MM.1S (cell line): ENCODE measurements at regions not wholly inside any gene's neighbourhood (a gene's known extent, or its start where the extent isn't known, plus 50 kb on each side); places are given as distances from the start of the nearest gene placed in this dataset.

ENCODE experiments used
- DNase-seq: peaks from one replicate; pipeline ENCODE4 v3.0.0-alpha.2; 2015
- H2AFZ ChIP-seq: fragments of 300-600 bp; sonication (generic); 2 replicates; pipeline ENCODE4 v1.6.0; 2016; ENCODE audit warnings: antibody characterized with exemption, low read length
- H3F3A ChIP-seq: fragments of 300-600 bp; sonication (generic); 2 replicates; pipeline ENCODE4 v1.6.1; 2016; ENCODE audit warnings: mild to moderate bottlenecking, antibody characterized with exemption, low read length, moderate library complexity, mixed read lengths; ENCODE audit not compliant: insufficient read depth
- H3K27ac ChIP-seq: fragments of 300-600 bp; sonication (generic); 2 replicates; pipeline ENCODE4 v1.5.1; 2016; ENCODE audit warnings: mild to moderate bottlenecking, low read length
- H3K27me3 ChIP-seq: fragments of 300-600 bp; sonication (generic); replicated peaks from 2 replicates; pipeline ENCODE4 v1.6.0; 2016; ENCODE audit warnings: low read length; ENCODE audit not compliant: insufficient read depth
- H3K36me3 ChIP-seq: fragments of 300-600 bp; sonication (generic); replicated peaks from 2 replicates; pipeline ENCODE4 v1.6.1; 2016; ENCODE audit warnings: mild to moderate bottlenecking, low read length, mixed read lengths; ENCODE audit not compliant: insufficient read depth
- H3K4me1 ChIP-seq: fragments of 300-600 bp; sonication (generic); 2 replicates; pipeline ENCODE4 v1.6.1; 2016; ENCODE audit warnings: low read length, mixed read lengths
- H3K4me2 ChIP-seq: fragments of 300-600 bp; sonication (generic); 2 replicates; pipeline ENCODE4 v1.6.0; 2016; ENCODE audit warnings: low read depth, low read length
- H3K4me3 ChIP-seq: fragments of 300-600 bp; sonication (generic); 2 replicates; pipeline ENCODE4 v1.5.1; 2016; ENCODE audit warnings: low read length, mixed read lengths
- H3K79me2 ChIP-seq: fragments of 300-600 bp; sonication (generic); 2 replicates; pipeline ENCODE4 v1.6.1; 2016; ENCODE audit warnings: mixed run types, low read length, mixed read lengths
- H3K9ac ChIP-seq: fragments of 300-600 bp; sonication (generic); 2 replicates; pipeline ENCODE4 v1.6.1; 2016; ENCODE audit warnings: low read length, mixed read lengths
- H3K9me2 ChIP-seq: fragments of 300-600 bp; sonication (generic); replicated peaks from 2 replicates; pipeline ENCODE4 v1.6.1; 2016; ENCODE audit warnings: mild to moderate bottlenecking, low read length, mixed read lengths; ENCODE audit not compliant: insufficient read depth
- H3K9me3 ChIP-seq: fragments of 300-600 bp; sonication (generic); replicated peaks from 2 replicates; pipeline ENCODE4 v1.6.1; 2016; ENCODE audit warnings: mild to moderate bottlenecking, low read length, mixed read lengths; ENCODE audit not compliant: insufficient read depth
- H4K20me1 ChIP-seq: fragments of 300-600 bp; sonication (generic); 2 replicates; pipeline ENCODE4 v1.6.1; 2016; ENCODE audit warnings: mild to moderate bottlenecking, low read length, moderate library complexity, mixed read lengths; ENCODE audit not compliant: insufficient read depth
- CTCF ChIP-seq: fragments of 300-600 bp; sonication (generic); IDR thresholded peaks from 2 replicates; pipeline ENCODE4 v1.5.1; 2016; ENCODE audit warnings: antibody characterized with exemption, low read length, mixed read lengths
- EZH2 ChIP-seq: fragments of 300-600 bp; sonication (generic); optimal IDR thresholded peaks from 2 replicates; pipeline ENCODE3; 2017; ENCODE audit warnings: low read depth, mild to moderate bottlenecking, antibody characterized with exemption, low read length, mixed read lengths
- EZH2phosphoT487 ChIP-seq: fragments of 300-600 bp; sonication (generic); IDR thresholded peaks from 2 replicates; pipeline ENCODE4 v1.6.1; 2018; ENCODE audit warnings: antibody characterized with exemption, low read length

GRCh38 chr2:219707496-219708285, 80.3 kb downstream of the SLC4A3 start:
- H3K27ac ChIP-seq, result no peak overlapping the region
- no peaks in the 10 kb centered on the region for H3K36me3 ChIP-seq
- H3K4me3 ChIP-seq, result no peak overlapping the region
- no peaks in the 10 kb centered on the region for H3K9me3 ChIP-seq
- no peaks in the 10 kb centered on the region for H3K27me3 ChIP-seq
- no peak for DNase-seq
- no peak overlapping the region for H3K4me2 ChIP-seq
- H3K79me2 ChIP-seq, result no peaks in the 10 kb centered on the region
- H3K9me2 ChIP-seq, result no peaks in the 10 kb centered on the region
- H3K9ac ChIP-seq, result no peak overlapping the region
- H2AFZ ChIP-seq, result no peak overlapping the region
- TF ChIP-seq EZH2, result no peak
- TF ChIP-seq CTCF, result no peak
- TF ChIP-seq EZH2phosphoT487, result no peak
- no peaks in the 10 kb centered on the region for H4K20me1 ChIP-seq
- H3K4me1 ChIP-seq, result no peaks in the 10 kb centered on the region
- H3F3A ChIP-seq, result no peaks in the 10 kb centered on the region

DNA sequence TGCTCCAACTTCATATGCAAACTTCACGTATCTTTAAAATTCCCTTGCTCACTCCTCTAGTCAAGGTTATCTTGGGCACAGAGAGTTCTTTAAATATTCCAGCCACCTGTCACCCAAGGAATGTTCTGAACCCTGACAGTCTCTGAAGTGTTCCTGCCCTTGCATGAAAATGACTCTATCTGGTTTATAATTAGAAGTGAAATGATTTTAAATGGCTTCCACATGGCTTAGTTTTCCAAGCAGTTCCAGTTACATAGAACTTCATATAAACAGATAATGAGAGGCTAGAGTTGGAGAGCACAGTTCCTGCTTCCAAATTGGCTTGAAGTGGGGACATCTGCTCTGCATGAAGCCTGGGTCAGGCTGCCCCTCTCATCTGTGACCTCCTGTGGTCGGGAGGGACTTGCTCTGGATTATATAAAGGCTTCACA, 81.9 kb downstream of the SLC4A3 start:
- H3K27me3 ChIP-seq, result no peaks in the 10 kb centered on the region
- H3K9me3 ChIP-seq, result no peaks in the 10 kb centered on the region
- no peaks in the 10 kb centered on the region for H3K36me3 ChIP-seq
- no peaks in the 10 kb centered on the region for H4K20me1 ChIP-seq
- no peak for TF ChIP-seq CTCF
- no peak for TF ChIP-seq EZH2phosphoT487
- no peak for TF ChIP-seq EZH2
- H3F3A ChIP-seq, result no peaks in the 10 kb centered on the region
- no peak for DNase-seq
- H3K79me2 ChIP-seq, result no peaks in the 10 kb centered on the region
- no peak overlapping the region for H3K27ac ChIP-seq
- H3K4me2 ChIP-seq, result no peak overlapping the region
- no peak overlapping the region for H3K4me3 ChIP-seq
- H3K4me1 ChIP-seq, result no peaks in the 10 kb centered on the region
- no peak overlapping the region for H2AFZ ChIP-seq
- H3K9me2 ChIP-seq, result no peaks in the 10 kb centered on the region
- H3K9ac ChIP-seq, result no peak overlapping the region

- no peak overlapping the region for H3K27ac ChIP-seq
- H2AFZ ChIP-seq, result 0 out of 2 replicates have a peak overlapping the region, but pooled peaks have one; percentile 1
These were observed 85.7 kb downstream of the SLC4A3 start for GRCh38 chr2:219713110-219713509.

More at GRCh38 chr2:219713110-219713509, 85.7 kb downstream of the SLC4A3 start:
- H3K4me2 ChIP-seq, result no peak overlapping the region
- no peak overlapping the region for H3K9ac ChIP-seq
- no peak for TF ChIP-seq CTCF
- TF ChIP-seq EZH2phosphoT487, result no peak
- no peak for TF ChIP-seq EZH2
- H3K36me3 ChIP-seq, result no peaks in the 10 kb centered on the region
- no peaks in the 10 kb centered on the region for H3K4me1 ChIP-seq
- H3K79me2 ChIP-seq, result no peaks in the 10 kb centered on the region
- H3K9me3 ChIP-seq, result no peaks in the 10 kb centered on the region
- peak; percentile 37 for DNase-seq
- no peaks in the 10 kb centered on the region for H4K20me1 ChIP-seq
- H3K9me2 ChIP-seq, result no peaks in the 10 kb centered on the region
- H3K4me3 ChIP-seq, result no peak overlapping the region
- no peaks in the 10 kb centered on the region for H3F3A ChIP-seq
- no peaks in the 10 kb centered on the region for H3K27me3 ChIP-seq
